OCI-LY7 (cell line): ENCODE measurements at regions not wholly inside any gene's neighbourhood (a gene's known extent, or its start where the extent isn't known, plus 50 kb on each side); places are given as distances from the start of the nearest gene placed in this dataset.

ENCODE experiments used
- CTCF ChIP-seq: fragments of 200-600 bp; sonication (generic); conservative IDR thresholded peaks from 2 replicates; pipeline ENCODE4 v1.5.1; 2014; ENCODE audit warnings: mild to moderate bottlenecking, antibody characterized with exemption, low read length, moderate library complexity, mixed read lengths
- EZH2phosphoT487 ChIP-seq: fragments of 200-600 bp; sonication (generic); IDR thresholded peaks from 2 replicates; pipeline ENCODE4 v1.6.1; 2018; ENCODE audit warnings: low read depth, borderline replicate concordance, mild to moderate bottlenecking, mixed run types, antibody characterized with exemption, low read length, moderate library complexity, mixed read lengths

GRCh38 chr15:58348095-58348812 is 83.5 kb upstream of the LIPC start:
- TF ChIP-seq CTCF = no peak
- no peak for TF ChIP-seq EZH2phosphoT487
